ENCODE measurements at regions not wholly inside any gene's neighbourhood (a gene's known extent, or its start where the extent isn't known, plus 50 kb on each side); places are given as distances from the start of the nearest gene placed in this dataset.

DNA sequence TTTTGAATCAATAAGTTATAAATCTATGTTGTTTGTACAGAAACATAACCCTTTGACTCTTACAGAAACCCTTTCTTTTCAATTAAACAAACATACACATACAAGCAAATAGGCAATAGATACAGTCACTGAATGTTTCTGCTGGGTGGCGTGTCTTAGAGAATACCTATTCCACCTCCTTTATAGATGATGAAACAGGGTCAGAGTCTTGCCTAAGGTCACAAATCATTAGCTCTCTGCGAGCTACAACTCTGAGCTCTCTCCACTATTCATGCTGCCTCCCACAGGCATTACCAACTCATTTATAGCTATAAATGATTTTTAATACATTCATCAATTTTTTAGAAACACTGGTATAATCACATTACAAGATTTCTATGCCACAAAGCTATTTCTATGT lies 152.6 kb downstream of the RSL24D1 start:
- Mint-ChIP-seq H3K9me3 (no peaks in the 10 kb centered on the region), H3K4me3 (no peak overlapping the region), H3K4me1 (no peaks in the 10 kb centered on the region), H3K27ac (no peak overlapping the region), H3K27me3 (ENCODE audit: low read depth) (no peaks in the 10 kb centered on the region), H3K36me3 (ENCODE audit: low read depth) (no peaks in the 10 kb centered on the region)
- TF ChIP-seq, protein P1, sequence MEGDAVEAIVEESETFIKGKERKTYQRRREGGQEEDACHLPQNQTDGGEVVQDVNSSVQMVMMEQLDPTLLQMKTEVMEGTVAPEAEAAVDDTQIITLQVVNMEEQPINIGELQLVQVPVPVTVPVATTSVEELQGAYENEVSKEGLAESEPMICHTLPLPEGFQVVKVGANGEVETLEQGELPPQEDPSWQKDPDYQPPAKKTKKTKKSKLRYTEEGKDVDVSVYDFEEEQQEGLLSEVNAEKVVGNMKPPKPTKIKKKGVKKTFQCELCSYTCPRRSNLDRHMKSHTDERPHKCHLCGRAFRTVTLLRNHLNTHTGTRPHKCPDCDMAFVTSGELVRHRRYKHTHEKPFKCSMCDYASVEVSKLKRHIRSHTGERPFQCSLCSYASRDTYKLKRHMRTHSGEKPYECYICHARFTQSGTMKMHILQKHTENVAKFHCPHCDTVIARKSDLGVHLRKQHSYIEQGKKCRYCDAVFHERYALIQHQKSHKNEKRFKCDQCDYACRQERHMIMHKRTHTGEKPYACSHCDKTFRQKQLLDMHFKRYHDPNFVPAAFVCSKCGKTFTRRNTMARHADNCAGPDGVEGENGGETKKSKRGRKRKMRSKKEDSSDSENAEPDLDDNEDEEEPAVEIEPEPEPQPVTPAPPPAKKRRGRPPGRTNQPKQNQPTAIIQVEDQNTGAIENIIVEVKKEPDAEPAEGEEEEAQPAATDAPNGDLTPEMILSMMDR (IDR thresholded peaks at IDR 0.05; ENCODE audit: unreplicated experiment in 3 of 3) = no peak

DNA sequence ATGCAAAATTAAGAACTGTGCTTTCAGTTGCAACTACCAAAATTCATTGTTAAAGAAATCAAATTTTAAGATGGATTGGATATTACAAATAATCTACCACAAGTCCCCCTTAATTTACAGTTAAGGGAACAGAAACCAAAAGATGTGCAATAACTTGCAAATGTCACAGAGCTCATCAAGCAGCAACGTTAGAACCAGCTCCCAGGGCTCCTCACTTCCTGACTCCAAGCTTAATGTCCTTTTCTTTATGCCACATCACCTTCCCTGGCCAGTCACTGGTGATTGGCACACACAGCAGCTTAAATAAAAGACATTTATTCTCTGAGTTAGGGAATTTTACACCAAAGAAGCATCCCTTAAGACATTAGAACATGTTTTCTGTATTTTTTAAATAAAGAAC lies 159.7 kb downstream of the RSL24D1 start:
- H3K36me3 Mint-ChIP-seq (ENCODE audit: low read depth) = no peaks in the 10 kb centered on the region
- H3K27me3 Mint-ChIP-seq (ENCODE audit: low read depth) = no peaks in the 10 kb centered on the region
- no peak overlapping the region for H3K27ac Mint-ChIP-seq
- no peaks in the 10 kb centered on the region for H3K9me3 Mint-ChIP-seq
- TF ChIP-seq, protein P1 (IDR thresholded peaks at IDR 0.05; ENCODE audit: unreplicated experiment in 3 of 3) = no peak
- H3K4me3 Mint-ChIP-seq = no peak overlapping the region
- no peaks in the 10 kb centered on the region for H3K4me1 Mint-ChIP-seq

DNA sequence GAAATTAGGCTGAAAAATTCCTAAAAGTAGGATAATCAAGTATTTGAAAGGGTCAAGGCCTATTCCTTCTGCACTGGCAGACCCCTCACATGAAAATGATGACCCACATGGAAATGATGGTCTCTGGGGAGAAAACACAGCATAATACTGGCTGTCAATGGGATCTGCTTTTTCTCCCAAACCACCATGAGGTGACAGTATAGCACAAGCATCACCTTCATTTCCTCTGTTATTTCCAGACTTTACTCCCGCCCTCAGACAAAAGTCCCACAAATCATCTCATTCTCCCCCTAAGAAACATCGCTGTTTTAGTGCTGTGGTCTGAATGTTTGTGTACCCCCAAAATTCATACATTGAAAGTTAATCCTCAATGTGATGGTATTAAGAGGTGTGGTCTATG lies 161.0 kb downstream of the RSL24D1 start:
- TF ChIP-seq, protein P1 (IDR thresholded peaks at IDR 0.05; ENCODE audit: unreplicated experiment in 3 of 3) = no peak
- no peak overlapping the region for H3K27ac Mint-ChIP-seq
- H3K36me3 Mint-ChIP-seq (ENCODE audit: low read depth) = no peaks in the 10 kb centered on the region
- no peaks in the 10 kb centered on the region for H3K4me1 Mint-ChIP-seq
- H3K9me3 Mint-ChIP-seq = no peaks in the 10 kb centered on the region
- H3K4me3 Mint-ChIP-seq = no peak overlapping the region
- H3K27me3 Mint-ChIP-seq (ENCODE audit: low read depth) = no peaks in the 10 kb centered on the region

DNA sequence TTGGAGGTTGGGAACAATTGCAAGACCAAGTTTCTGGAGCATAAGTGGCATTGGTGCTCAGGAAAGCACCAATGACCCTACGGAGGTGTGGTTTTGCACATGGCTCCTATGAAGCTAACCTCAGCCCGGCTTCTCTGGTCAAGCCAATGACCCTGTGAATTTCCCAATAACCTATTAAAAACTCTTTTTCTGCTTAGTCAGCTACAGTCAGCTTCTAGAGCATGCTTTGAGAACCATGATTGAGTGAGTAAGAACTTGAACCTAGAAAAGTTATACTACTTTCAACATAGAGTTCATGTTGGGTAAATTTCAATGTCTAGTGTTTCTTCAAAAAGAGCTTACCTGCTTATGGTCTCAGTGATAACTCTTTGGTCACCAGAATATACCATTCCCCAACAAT lies 163.2 kb downstream of the RSL24D1 start:
- H3K4me1 Mint-ChIP-seq = no peaks in the 10 kb centered on the region
- TF ChIP-seq, protein P1 (IDR thresholded peaks at IDR 0.05; ENCODE audit: unreplicated experiment in 3 of 3) = no peak
- no peaks in the 10 kb centered on the region for H3K9me3 Mint-ChIP-seq
- no peak overlapping the region for H3K4me3 Mint-ChIP-seq
- no peak overlapping the region for H3K27ac Mint-ChIP-seq
- no peaks in the 10 kb centered on the region for H3K36me3 Mint-ChIP-seq (ENCODE audit: low read depth)
- H3K27me3 Mint-ChIP-seq (ENCODE audit: low read depth) = peaks cover 4% of the 10 kb centered on the region

DNA sequence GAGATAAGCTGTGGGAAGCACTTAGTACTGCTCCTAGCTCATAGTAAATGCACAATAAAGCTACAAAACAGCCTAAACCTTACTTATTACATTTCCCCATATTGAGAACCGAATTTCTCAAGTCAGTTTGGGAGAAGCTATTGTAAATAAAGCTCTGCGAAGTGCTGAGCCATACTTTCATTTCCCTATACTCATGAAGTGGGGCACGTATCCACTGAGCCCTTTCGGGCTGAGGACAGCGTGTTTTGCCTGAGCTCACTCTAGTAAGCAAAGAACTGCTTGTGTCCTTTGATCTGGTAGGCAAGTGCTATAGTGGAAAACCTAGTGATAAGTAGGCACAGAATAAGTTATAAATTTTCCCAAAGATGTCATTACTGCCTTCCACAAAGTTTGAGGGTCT lies 165.0 kb downstream of the RSL24D1 start:
- TF ChIP-seq, protein P1 (IDR thresholded peaks at IDR 0.05; ENCODE audit: unreplicated experiment in 3 of 3) = no peak
- H3K27me3 Mint-ChIP-seq (ENCODE audit: low read depth) = peaks cover 6% of the 10 kb centered on the region
- no peaks in the 10 kb centered on the region for H3K9me3 Mint-ChIP-seq
- H3K27ac Mint-ChIP-seq = no peak overlapping the region
- no peak overlapping the region for H3K4me3 Mint-ChIP-seq
- H3K36me3 Mint-ChIP-seq (ENCODE audit: low read depth) = no peaks in the 10 kb centered on the region
- no peaks in the 10 kb centered on the region for H3K4me1 Mint-ChIP-seq

DNA sequence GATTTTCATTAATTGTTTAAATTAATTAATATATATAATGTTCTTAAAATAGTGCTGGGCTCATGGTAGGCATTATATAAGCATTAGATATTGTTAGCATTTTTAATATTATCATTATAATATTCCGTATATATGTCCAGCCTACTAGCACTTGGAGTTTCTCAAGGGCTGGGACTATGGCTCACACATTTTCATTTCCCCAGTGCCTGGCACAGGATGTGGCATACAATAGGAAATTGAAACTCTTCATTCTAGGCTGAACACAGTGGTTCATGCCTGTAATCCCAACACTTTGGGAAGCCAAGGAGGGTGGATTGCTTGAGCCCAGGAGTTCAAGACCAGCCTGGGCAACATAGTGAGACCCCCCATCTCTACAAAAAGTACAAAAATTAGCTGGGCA lies 170.4 kb downstream of the RSL24D1 start:
- H3K4me1 Mint-ChIP-seq = no peaks in the 10 kb centered on the region
- no peak overlapping the region for H3K4me3 Mint-ChIP-seq
- H3K9me3 Mint-ChIP-seq = no peaks in the 10 kb centered on the region
- H3K27ac Mint-ChIP-seq = no peak overlapping the region
- H3K27me3 Mint-ChIP-seq (ENCODE audit: low read depth) = peaks cover 6% of the 10 kb centered on the region
- TF ChIP-seq, protein P1 (IDR thresholded peaks at IDR 0.05; ENCODE audit: unreplicated experiment in 3 of 3) = no peak
- H3K36me3 Mint-ChIP-seq (ENCODE audit: low read depth) = no peaks in the 10 kb centered on the region
